Activated B cell treated with CpG ODN at 0.5 μM for 24 hours (primary cell): ENCODE measurements at regions not wholly inside any gene's neighbourhood (a gene's known extent, or its start where the extent isn't known, plus 50 kb on each side); places are given as distances from the start of the nearest gene placed in this dataset.

ENCODE experiments used
- ATAC-seq: fragments of 200-7000 bp; cut with Tn5 transposase; one replicate; pipeline ENCODE4 v1.10.0; 2021; ENCODE audit warnings: low read depth, mild to moderate bottlenecking, moderate library complexity
- CTCF ChIA-PET: fragments of 350-600 bp; sonication (Branson Sonifier 250); formaldehyde crosslinking; loops from one replicate; lab custom pipeline; 2021; ENCODE audit warnings: antibody characterized with exemption; lab: Charles Lee
- POLR2A ChIA-PET: fragments of 350-600 bp; sonication (Branson Sonifier 250); formaldehyde crosslinking; loops from one replicate; lab custom pipeline; 2021; ENCODE audit warnings: antibody characterized with exemption; lab: Charles Lee
- DNase-seq: peaks from one replicate; pipeline ENCODE4 v3.0.0; 2022
- H3K27ac Mint-ChIP-seq: one replicate; pipeline ENCODE4 v1.8.0; 2020; ENCODE audit warnings: mixed read lengths
- H3K27me3 Mint-ChIP-seq: one replicate; pipeline ENCODE4 v1.8.0; 2021; ENCODE audit warnings: mixed read lengths
- H3K36me3 Mint-ChIP-seq: one replicate; pipeline ENCODE4 v1.8.0; 2021; ENCODE audit warnings: low read depth, mixed read lengths
- H3K4me1 Mint-ChIP-seq: one replicate; pipeline ENCODE4 v1.8.0; 2021; ENCODE audit warnings: mixed read lengths
- H3K4me3 Mint-ChIP-seq: one replicate; pipeline ENCODE4 v1.8.0; 2020; ENCODE audit warnings: mild to moderate bottlenecking, mixed read lengths
- H3K9me3 Mint-ChIP-seq: one replicate; pipeline ENCODE4 v1.8.0; 2020; ENCODE audit warnings: mixed read lengths
- intact Hi-C: fragments of 100-400 bp; cut with micrococcal nuclease; formaldehyde crosslinking; loops from one replicate; pipeline ENCODE4 v1.15.1; 2024
- TF ChIP-seq, protein P1 (sequence below): fragments of 200-600 bp; IDR thresholded peaks from one replicate; pipeline ENCODE4 v1.8.0; 2022; ENCODE audit warnings: antibody characterized with exemption, mild to moderate bottlenecking

DNA sequence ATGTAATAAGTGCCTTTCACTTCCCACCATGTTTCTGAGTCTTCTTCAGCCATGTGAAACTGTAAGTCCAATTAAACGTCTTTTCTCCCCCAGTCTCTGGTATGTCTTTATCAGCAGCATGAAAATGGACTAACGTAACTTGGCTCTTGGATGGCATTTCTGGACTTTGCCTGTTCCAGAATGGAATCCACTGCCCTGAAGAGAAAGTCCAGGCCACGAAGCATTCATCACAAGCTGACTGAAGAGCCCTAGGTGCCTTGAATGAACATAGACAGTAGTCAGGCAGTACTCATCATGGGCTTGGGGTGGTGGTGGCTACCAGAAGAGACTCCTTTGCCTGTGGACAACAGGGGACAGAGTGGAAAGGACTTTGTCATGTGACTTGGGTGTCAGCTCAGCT lies 1505.0 kb downstream of the SI start:
- ATAC-seq: no peak
- no peaks in the 10 kb centered on the region for H3K36me3 Mint-ChIP-seq
- CTCF ChIA-PET: no interaction called here
- H3K27ac Mint-ChIP-seq: no peak overlapping the region
- H3K4me3 Mint-ChIP-seq: no peak overlapping the region
- no peak for DNase-seq
- POLR2A ChIA-PET: no interaction called here
- peaks cover 10% of the 10 kb centered on the region for H3K9me3 Mint-ChIP-seq
- H3K27me3 Mint-ChIP-seq: no peaks in the 10 kb centered on the region
- H3K4me1 Mint-ChIP-seq: no peaks in the 10 kb centered on the region
- intact Hi-C loops: no loop called here
- TF ChIP-seq, protein P1, sequence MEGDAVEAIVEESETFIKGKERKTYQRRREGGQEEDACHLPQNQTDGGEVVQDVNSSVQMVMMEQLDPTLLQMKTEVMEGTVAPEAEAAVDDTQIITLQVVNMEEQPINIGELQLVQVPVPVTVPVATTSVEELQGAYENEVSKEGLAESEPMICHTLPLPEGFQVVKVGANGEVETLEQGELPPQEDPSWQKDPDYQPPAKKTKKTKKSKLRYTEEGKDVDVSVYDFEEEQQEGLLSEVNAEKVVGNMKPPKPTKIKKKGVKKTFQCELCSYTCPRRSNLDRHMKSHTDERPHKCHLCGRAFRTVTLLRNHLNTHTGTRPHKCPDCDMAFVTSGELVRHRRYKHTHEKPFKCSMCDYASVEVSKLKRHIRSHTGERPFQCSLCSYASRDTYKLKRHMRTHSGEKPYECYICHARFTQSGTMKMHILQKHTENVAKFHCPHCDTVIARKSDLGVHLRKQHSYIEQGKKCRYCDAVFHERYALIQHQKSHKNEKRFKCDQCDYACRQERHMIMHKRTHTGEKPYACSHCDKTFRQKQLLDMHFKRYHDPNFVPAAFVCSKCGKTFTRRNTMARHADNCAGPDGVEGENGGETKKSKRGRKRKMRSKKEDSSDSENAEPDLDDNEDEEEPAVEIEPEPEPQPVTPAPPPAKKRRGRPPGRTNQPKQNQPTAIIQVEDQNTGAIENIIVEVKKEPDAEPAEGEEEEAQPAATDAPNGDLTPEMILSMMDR: no peak

DNA sequence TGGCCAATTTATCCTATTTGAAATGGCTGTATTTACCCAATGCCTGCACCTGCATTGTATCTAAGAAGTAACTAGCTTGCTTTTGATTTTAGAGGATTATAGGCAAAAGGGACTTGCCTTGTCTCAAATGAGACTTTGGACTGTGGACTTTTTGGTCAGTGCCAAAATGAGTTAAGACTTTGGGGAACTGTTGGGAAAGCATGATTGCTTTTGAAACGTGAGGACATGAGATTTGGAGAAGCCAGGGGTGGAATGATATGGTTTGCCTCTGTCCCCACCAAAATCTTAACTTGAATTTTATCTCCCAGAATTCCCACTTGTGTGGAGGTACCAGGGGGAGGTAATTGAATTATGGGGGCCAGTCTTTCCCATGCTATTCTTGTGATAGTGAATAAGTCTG lies 1505.4 kb downstream of the SI start:
- H3K4me3 Mint-ChIP-seq: no peak overlapping the region
- no peaks in the 10 kb centered on the region for H3K27me3 Mint-ChIP-seq
- intact Hi-C loops: no loop called here
- H3K4me1 Mint-ChIP-seq: no peaks in the 10 kb centered on the region
- no peak for ATAC-seq
- DNase-seq: no peak
- ChIA-PET POLR2A (no interaction called here), CTCF (no interaction called here)
- H3K9me3 Mint-ChIP-seq: peaks cover 10% of the 10 kb centered on the region
- H3K36me3 Mint-ChIP-seq: no peaks in the 10 kb centered on the region
- TF ChIP-seq, protein P1: no peak
- no peak overlapping the region for H3K27ac Mint-ChIP-seq

DNA sequence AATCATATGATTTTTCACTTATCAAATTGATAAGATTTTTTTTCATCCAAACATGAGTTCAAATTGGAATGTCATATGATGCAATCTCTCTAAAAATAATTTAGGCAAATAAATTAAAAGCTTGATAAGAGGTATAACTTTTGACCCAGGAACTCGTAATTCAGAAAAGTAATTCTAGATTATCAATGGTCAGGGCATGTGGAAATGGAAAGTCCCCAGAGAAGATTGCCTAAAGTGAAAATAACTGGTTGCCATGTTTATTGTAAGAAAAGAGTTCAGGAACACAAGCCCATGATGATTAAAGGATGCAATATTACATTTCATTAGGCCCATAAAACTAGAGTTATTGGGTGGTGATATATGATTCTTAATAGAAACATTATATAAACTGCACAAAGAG lies 1514.8 kb downstream of the SI start:
- ChIA-PET POLR2A (no interaction called here), CTCF (no interaction called here)
- H3K9me3 Mint-ChIP-seq: peaks cover 4% of the 10 kb centered on the region
- H3K27ac Mint-ChIP-seq: no peak overlapping the region
- H3K27me3 Mint-ChIP-seq: no peaks in the 10 kb centered on the region
- H3K36me3 Mint-ChIP-seq: no peaks in the 10 kb centered on the region
- H3K4me3 Mint-ChIP-seq: no peak overlapping the region
- ATAC-seq: no peak
- no peaks in the 10 kb centered on the region for H3K4me1 Mint-ChIP-seq
- TF ChIP-seq, protein P1: no peak
- no peak for DNase-seq
- intact Hi-C loops: no loop called here

DNA sequence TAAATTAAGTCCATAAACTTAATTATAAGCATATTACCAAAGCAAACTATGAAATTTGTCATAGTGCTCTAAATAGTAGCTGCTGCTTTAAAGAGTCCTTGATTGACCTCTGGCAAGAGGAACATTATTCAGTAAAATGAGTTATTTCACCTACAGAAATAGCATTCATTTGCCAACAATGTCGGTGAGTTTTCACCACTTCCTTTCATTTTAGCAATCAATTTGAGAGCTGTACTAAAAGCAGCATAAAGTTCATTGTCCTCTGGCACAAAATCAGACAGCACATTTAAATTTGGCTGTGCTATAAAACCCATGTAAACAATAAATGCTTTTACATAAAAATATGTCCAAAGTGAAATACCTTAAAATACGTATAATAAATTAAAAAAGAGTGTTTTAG lies 1515.7 kb downstream of the SI start:
- TF ChIP-seq, protein P1: no peak
- CTCF ChIA-PET: no interaction called here
- no peak overlapping the region for H3K4me3 Mint-ChIP-seq
- no peaks in the 10 kb centered on the region for H3K4me1 Mint-ChIP-seq
- H3K27ac Mint-ChIP-seq: no peak overlapping the region
- ATAC-seq (no peak), DNase-seq (no peak)
- intact Hi-C loops: no loop called here
- peaks cover 4% of the 10 kb centered on the region for H3K9me3 Mint-ChIP-seq
- H3K36me3 Mint-ChIP-seq: no peaks in the 10 kb centered on the region
- no peaks in the 10 kb centered on the region for H3K27me3 Mint-ChIP-seq
- POLR2A ChIA-PET: no interaction called here

- CTCF ChIA-PET: no interaction called here
- ATAC-seq (no peak), DNase-seq (no peak)
- intact Hi-C loops: no loop called here
- Mint-ChIP-seq H3K27me3 (no peaks in the 10 kb centered on the region), H3K36me3 (no peaks in the 10 kb centered on the region), H3K4me3 (no peak overlapping the region), H3K27ac (no peak overlapping the region), H3K4me1 (no peaks in the 10 kb centered on the region), H3K9me3 (peaks cover 6% of the 10 kb centered on the region)
- POLR2A ChIA-PET: no interaction called here
- TF ChIP-seq, protein P1: no peak
These were observed 1517.1 kb downstream of the SI start for GRCh38 chr3:163561151-163561550.
